ENCODE measurements at regions not wholly inside any gene's neighbourhood (a gene's known extent, or its start where the extent isn't known, plus 50 kb on each side); places are given as distances from the start of the nearest gene placed in this dataset.

DNA sequence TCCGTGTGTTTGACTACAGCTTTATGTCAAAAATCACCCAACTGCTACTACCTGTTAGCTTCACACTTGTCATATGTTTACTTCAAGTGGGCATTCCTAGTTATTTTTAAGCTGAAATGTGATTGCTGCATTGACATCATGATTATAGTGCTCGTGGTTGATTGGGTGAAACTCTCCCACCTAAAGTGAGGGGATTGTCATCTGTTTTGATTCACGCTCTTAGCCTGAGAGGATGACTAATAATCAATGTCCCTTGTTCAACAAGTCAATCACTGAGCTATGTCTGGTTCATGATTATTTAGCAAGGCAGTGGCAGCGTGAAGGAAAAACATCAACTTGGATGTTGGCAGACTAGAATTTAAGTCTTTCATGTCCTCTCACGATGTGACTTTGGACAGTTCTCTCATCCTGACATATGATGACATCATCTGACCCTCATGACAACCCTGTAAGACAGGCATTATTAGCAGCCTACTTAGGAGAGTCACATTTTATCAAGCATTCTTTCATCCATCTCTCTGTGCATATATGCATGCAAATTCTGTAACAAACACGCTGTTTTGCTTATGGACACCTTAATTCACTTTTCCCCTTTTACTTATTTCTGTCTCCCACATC lies 352.6 kb upstream of the ZMIZ1 start:
- no peak for DNase-seq (ENCODE audit: low spot score)

DNA sequence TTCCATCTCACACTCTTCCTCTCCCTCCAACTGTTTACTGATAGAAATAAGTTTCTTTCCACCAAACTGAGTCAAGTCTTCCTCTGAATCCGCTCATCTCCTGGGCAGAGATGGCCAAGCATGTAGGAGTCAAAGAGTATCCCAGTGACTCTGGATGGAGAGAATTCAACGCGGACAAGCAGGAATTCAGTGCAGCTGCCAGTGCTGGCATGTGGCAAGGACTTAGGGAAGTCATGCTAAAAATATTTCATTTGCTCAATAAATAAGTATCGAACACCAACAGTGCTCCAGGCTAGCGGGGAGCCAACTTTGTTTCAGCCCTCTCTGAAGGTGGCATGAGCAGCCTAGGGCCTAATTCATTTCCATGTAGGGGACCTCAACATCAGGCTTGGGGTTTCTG lies 351.6 kb upstream of the ZMIZ1 start:
- no peak for DNase-seq (ENCODE audit: low spot score)

DNA sequence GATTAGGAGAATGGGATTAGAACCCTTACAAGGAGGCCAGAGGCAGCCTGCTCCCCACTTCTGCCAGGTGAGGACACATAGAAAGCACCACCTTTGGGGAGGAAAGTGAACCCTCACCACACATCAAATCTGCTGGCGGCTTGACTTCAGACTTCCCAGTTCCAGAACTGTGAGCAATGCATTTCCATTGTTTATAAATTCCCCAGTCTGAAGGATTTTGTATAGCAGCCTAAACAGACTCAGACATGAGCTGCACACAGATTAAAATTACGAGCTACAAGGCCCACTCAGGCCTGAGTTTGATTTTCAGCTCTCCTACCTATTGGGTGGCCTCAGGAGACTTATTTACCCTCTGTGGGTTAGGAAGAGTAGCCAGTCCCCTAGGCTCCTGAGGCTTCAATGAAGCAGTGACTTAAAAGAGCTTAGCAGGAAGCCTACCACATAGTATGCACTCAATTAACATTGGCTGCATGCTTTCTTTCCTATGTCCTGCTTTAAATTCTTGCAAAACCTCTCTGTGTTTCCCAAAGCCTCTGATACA lies 350.7 kb upstream of the ZMIZ1 start:
- DNase-seq (ENCODE audit: low spot score) = no peak

DNA sequence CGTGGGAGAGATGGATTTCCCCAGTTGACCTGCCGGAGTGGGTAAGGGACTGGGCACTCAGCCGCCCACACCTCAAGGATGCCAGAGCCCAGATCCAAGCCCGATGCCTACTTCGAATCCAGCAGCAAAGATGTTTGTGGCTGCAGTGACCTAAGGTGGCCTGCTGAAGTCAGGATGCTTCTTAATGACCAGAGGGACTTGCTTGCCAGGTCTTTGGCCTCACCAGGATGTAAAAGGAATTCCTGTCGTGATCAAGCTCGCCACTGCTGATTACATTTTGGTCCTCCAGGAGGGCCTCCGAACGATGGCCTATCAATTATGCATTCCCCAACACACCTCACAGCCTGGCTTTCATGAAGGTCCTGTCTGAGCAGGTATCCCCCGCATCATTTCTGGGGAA lies 349.5 kb upstream of the ZMIZ1 start:
- DNase-seq (ENCODE audit: low spot score) = no peak

DNA sequence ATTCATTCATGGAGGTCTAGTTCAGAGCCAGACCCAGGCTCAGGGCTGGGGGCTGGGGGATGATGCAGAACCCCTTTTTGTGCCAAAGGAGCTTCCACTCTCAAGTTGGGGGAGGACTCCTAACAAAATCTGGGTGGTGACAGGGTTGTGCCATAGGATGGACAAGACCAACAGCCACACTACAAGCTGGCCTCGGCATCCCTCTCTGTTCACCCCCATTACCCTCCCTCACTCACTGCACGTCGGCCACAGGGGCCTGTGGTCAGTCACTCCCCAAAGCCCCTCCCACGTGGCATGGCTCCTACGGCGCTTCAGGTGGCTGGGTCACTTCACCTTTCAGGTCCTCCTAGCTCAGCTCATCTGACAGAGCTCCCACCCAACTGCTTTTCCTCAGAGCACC lies 348.7 kb upstream of the ZMIZ1 start:
- DNase-seq (ENCODE audit: low spot score) = no peak

DNA sequence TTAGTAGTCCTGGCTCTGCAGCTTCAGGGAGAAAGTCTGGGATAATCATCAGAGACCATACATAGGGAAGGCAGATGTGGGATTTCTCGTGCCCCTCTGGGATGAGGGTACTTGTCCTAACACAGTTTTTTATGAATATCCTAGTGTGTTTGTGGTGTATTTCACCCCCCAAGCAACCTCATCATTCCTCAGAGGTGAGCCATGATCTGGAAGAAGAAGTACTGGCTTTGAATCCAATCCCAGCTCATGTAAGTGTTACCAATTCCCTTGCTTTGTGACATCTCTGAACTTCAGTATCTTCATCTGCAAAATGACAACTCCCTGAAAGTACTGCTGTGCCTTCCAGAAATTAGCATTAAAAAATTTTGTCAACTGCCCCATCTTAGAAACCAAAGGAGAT lies 347.5 kb upstream of the ZMIZ1 start:
- DNase-seq (ENCODE audit: low spot score) = no peak

DNA sequence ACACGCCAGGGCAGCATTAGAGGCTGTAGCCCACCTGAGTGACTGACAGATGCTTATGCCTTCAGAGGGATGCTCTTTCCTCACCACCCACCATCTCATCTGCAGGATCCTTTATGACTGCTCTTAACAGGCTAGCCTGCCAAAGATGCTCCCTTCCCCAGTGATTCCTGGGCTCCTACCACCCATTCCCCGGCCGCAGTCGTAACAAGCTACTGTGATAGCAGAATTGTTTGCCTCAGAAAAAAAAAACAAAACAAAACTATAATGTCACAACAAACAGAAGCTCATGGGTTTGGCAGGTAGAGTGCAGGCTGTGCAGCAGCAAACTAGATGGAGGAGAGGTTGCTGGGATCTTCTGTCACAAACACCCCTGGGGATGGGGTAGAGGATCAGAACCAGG lies 343.9 kb upstream of the ZMIZ1 start:
- no peak for DNase-seq (ENCODE audit: low spot score)

DNA sequence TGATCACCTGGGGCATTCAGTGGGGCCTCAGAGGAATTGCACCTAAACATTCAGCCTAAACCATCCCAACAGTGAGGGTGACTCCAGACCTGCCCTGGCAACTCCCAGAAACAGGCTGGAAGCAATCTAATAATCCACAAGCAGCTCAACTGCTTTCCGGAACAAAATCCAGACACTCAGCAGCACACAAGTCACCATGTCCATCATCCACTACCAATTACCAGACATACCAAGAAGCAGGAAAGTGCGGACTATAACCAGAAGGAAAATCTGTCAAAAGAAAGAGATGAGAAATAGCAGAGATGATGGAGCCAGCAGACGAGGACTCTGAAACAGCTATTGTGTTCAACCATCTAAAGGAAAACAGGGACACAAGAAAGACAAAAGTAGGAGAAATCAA lies 342.6 kb upstream of the ZMIZ1 start:
- no peak for DNase-seq (ENCODE audit: low spot score)

DNA sequence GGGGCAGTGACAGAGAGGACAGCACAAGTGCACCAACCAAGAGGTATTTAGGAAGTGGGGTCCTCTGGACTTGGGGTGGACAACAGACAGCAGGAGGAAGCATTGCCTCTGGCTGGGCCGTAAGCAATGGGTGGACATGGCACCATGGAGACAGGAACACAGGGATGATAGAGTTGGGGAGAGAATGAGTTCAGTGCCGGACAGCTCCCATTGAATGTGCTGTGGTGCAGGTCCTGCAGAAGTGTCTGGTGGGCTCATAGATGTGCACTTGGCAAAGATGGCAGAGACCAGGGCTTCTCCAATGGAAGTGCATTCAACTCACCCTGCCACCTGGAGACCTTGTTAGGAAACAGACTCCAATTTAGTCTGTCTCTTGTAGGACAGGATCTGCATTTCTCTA lies 341.5 kb upstream of the ZMIZ1 start:
- DNase-seq (ENCODE audit: low spot score) = no peak

DNA sequence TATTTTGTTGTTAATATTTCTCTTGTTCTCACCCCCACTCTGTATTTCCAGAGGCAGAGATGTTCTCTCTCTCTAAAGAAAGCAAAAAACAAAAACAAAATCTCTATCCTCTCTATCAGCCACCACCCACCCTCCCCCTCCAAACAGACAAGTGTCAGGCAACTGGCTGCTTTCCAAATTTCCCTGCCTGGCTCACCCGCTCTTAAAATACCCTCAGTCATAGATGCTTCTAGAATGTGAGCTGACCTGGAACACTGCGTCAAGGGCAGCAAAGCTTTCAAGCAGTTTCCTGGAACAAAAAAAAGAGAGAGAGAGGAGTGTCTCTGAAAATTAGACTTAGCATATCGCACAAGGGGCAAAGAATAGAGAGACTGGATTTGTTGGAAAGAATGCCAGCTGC lies 341.0 kb upstream of the ZMIZ1 start:
- no peak for DNase-seq (ENCODE audit: low spot score)

DNA sequence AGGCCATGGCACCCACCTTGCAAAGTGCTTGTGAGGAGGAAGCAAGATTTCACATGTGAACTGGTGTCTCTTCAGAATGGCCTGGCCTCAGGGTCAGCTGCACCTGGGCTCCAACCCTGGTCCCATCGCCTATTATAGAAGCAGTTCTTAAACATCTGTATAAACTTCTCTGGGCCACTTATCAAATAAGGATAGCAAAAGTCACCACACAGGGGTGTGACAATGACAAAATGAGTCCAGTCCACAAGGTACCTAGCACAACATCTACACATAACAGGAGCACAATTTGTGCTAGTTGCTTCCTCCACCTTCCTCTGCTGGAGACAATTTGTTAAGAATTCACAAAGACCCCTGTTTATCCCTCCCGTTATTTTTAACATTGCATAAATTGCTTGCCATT lies 340.6 kb upstream of the ZMIZ1 start:
- DNase-seq (ENCODE audit: low spot score) = no peak

DNA sequence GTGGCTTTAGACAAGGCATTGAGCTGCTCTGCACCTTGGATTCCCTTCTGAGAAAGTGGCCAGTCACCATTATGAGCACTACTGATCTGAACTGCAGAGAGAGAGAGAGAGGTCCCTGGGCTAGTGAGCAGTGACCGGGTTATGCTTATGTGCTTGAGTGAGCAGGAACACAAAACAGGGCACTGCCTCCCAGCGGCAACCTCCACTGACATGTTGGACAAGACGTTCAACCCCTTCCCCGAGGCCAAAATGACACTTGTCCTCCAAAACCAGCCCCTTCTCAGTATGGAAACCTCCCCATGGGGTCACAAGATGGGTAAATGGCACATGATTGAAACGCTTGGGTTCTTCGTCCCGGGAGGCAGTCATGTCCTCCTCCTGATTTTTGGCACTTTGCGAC lies 339.4 kb upstream of the ZMIZ1 start:
- DNase-seq (ENCODE audit: low spot score) = no peak

DNA sequence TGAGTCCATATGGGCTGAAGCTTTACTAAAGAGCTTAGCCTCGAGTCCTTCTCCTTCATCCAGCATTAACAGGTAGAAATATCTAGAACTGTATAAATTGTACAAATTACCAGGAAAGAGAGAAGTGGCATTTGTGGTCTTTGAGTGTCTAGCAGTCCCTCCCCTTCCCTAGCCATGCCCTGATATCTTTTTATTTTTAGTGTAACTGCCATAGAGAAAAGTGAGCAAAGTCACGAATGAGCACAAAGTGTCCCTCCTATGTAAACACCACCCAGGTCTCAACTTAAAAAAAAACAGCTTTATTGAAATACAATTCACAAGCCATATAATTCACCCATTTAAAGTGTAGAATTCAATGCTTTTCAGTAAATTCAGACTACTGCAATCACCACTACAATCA lies 339.0 kb upstream of the ZMIZ1 start:
- DNase-seq (ENCODE audit: low spot score) = no peak

DNA sequence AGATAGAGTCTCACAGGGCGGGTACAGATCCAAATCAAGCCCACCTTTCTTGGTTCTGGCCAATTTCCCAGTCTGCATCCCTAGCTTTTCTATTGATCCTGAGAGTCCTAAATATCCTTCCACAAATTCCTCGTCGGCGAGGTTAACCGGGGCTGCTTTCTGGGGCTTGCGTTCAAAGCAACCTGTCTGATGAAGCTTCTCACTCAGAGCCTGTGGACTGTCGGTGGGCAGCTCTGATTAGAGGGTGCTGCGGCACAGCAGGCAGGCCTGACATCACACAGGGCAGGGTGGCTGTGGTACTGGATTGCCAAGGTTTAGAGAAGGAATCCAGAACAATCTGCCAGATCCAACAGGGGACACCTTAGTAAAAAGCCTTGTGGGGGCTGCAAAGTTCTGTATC lies 338.0 kb upstream of the ZMIZ1 start:
- no peak for DNase-seq (ENCODE audit: low spot score)

DNA sequence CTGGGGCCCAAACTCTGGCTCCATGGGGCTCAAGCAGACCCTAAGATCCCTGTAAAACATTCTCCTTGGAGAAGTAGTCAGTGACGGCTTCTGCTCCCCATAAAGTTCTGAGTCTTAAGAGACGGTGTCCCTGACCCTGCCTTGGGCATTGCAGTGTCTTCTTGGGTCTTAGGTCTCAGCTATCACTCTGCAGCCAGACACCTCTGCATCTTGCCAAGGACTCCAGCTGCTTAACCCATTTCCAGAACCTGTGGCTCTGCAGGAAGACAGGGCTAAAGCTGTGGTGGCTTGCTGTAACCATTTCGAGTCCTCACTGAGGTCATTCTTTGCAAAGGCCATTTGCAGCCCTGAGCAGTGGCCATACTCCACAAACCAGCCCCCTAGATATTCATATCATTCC lies 337.1 kb upstream of the ZMIZ1 start:
- DNase-seq (ENCODE audit: low spot score) = no peak

DNA sequence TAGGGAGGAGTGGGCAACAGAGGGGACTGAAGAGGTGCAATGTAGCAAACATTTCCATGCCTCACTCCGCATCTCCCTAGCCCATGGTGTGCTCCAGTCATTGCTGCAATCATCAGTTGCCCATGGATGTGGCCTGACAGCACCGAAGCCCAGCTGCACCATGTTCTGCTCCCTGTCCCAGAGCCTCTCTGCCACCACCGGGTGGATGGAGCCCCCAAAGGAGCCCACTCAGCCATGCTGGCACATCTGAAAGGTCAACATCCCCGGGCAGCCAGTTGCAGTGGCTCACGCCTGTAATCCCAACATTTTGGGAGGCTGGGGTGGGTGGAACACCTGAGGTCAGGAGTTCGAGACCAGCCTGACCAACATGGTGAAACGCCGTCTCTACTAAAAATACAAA lies 336.4 kb upstream of the ZMIZ1 start:
- DNase-seq (ENCODE audit: low spot score) = no peak

DNA sequence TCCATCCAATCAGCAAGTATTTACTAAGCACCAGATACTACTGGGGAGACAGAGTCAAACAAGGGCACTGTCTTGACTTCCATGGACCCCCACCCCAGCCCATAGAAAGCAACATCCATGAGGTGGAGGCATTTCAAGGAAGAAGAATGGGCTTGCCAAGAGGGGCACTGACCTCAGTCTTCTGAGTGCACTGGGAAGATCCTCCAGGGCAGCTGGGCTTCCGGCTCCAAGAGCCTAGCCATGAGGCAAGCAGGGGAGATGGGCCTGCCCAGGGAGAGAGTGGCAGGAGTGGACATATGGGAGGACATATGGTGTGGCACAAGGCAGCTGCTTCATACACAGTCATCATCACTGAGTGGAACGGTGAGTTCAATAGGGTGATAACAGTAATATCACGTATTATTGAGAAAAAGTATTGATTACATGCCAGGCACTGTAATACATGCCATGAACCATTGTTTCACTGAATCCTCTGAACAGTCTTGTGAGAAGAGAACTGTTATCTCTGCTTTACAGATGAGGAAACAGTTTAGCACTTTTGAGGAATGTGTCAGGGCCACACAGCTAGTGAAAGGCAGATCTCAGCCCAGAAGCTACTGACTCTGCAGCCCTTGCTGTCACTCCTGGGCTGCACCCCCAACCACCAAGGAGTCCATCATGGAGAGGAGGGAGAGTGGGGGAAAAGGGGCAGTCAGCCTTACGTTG lies 331.7 kb upstream of the ZMIZ1 start:
- DNase-seq (ENCODE audit: low spot score) = no peak

DNA sequence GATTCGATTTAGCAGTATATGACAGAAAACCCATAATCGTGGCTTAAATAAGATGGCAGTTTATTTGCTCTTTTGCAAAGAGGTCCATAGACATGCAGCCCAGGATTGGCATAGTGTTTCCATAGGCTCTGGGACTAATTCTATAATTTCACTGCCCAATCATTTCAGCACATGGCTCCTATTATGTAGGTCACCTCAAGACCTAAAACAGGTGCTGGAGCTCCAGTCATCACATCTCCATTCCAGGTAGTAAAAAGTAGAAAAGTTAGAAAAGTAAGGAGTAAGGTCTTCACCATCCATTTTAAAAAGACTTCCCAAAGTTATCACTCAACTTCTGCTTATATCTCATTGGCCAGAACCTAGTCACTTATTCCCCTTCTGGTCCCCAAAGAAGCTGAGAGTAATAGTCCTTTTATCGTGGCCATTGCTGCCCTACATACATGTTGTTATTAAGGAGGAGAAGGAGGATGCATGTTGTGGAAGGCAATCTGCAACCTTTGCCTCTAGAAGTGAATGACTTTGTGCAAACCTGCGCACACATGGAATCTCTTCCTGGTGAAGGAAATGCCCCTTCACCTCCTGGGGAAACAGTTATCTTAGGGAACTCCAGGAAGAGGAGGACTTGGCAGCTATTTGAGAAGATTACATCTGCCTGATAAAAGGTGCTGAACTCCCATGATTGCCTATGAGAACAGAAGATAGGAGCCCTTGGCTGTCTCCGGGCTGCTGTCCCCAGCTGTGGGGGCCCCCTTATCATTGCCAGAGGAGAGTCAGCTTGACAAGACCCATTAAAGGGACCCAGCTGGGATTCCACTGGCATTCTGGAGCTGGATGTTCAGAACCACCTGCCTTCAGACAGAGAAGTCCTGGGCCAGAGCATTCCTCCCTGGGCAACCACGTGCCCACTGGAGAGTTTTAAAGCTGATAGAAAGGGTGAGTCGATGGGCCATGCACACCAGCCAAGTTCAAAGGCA lies 330.6 kb upstream of the ZMIZ1 start:
- no peak for DNase-seq (ENCODE audit: low spot score)

DNA sequence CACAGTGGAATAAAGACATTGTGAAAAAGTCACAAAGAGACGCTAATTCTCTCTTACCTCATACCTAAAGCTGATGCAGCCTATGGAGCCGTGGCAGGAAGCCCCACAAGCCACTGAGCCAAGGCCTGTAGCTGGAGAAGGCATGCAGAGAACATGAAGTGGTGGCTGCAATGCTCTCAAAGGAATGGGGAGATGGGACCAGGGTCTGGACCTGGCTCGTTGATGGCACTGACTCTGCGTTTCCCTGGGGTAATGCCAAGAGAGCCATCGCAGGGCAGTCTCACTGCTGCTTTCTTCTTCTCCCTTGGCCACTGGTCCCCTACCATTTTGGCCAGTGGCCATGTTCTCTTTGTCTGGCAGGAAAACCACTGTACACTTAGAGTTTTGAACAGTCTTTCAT lies 329.9 kb upstream of the ZMIZ1 start:
- no peak for DNase-seq (ENCODE audit: low spot score)

DNA sequence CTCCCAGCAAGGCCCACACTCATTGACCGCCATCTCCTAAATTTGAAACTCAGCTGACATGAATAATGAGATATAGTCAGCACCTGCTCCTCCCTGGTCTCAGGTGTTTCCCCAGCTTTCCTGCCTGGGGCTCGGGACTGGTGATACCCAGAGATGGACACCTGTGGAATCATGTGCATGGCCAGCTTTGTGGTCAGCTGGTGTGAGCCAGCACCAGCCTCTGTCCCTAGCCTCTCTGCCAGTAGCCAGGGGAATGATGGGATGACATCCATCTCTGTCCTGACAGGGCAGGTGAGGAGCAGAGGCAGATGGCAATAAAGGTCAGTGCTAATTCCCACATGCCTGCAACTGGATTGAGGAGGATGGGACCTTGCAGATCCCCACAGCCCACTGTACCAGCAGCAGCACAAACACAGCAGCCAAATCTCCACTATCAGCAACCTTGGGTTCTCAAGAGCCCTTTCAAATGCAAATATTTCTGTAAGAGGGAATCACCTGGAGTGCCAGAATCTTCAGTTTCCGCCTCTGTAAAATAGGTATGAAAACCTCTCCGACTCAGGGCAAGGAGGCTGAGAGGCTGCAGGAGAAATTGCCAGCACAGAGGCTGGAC lies 329.2 kb upstream of the ZMIZ1 start:
- no peak for DNase-seq (ENCODE audit: low spot score)

DNA sequence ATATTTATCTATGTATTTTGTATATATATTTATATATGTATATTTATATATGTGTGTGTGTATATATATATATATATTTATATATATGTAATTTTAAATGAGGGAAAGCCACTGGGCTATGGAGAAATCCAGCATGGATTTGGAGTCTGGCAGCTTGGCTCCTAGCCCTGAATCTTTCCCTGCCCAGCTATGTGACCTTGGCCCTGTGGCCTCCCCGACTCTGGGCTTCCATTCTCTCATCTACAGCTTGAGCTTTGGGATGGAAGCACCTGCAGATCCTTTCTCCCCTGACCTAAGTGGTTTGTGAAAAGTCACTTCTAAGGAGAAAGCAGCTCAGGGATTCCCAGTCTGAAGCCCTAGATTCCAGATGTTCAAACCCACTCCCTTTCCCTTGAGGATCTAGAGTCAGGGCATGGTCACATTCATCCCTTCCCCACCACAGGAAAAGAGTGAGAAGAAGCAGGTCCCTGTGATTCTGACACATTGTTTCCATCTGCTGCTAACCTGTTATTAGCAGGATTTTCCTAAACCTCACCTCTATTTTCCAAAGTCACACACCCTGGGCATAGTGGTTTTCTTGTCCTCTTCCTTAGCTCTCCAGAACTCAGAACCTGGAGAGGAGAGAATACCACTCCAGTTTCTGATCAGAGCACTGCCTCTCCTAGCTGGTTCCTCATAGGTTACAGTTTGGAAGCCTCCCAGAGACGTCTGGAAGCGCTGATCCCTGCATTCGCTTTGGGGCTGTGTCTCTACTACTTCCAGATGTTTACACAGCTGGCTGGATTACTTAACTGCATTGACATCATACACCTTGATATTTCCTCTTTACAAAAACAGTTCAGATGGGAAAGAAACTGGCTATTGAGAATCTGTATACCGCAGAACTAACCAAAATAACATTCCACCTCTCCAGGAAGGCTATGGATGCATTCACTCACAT lies 327.5 kb upstream of the ZMIZ1 start:
- DNase-seq (ENCODE audit: low spot score) = no peak

Data from COLO829 (cell line).